Left kidney (tissue), 1 donor: ENCODE measurements at regions not wholly inside any gene's neighbourhood (a gene's known extent, or its start where the extent isn't known, plus 50 kb on each side); places are given as distances from the start of the nearest gene placed in this dataset.
"Not testable (repeated sequence)": the region's sequence is repeated elsewhere in the genome, so short reads cannot be mapped to it uniquely, and the experiment has no call there.

Source experiments
- DNase-seq: peaks from one replicate; pipeline ENCODE4 v3.0.0-alpha.2; 2013

- DNase-seq, result not testable (repeated sequence)
Measured at GRCh38 chr9:109665736-109666135, 114.3 kb upstream of the PALM2AKAP2 start.

GRCh38 chr9:109681301-109681700 lies 98.7 kb upstream of the PALM2AKAP2 start:
- no peak for DNase-seq

- DNase-seq, result no peak
Measured at GRCh38 chr9:109682227-109682626, 97.8 kb upstream of the PALM2AKAP2 start.

GRCh38 chr9:109683521-109683920 lies 96.5 kb upstream of the PALM2AKAP2 start:
- no peak for DNase-seq

- DNase-seq, result no peak
Measured at GRCh38 chr9:109689701-109690100, 90.3 kb upstream of the PALM2AKAP2 start.

- no peak for DNase-seq
Measured at GRCh38 chr9:109699019-109699418, 81.0 kb upstream of the PALM2AKAP2 start.

- no peak for DNase-seq
Measured at GRCh38 chr9:109704546-109704945, 75.5 kb upstream of the PALM2AKAP2 start.

GRCh38 chr9:109705515-109705914 lies 74.5 kb upstream of the PALM2AKAP2 start:
- no peak for DNase-seq

GRCh38 chr9:109707355-109707754 lies 72.6 kb upstream of the PALM2AKAP2 start:
- DNase-seq, result no peak

- DNase-seq, result no peak
Measured at GRCh38 chr9:109708451-109708945, 71.5 kb upstream of the PALM2AKAP2 start.

GRCh38 chr9:109709866-109710265 lies 70.1 kb upstream of the PALM2AKAP2 start:
- DNase-seq, result no peak

GRCh38 chr9:109710830-109711229 lies 69.2 kb upstream of the PALM2AKAP2 start:
- DNase-seq, result no peak

GRCh38 chr9:109715344-109715743 lies 64.7 kb upstream of the PALM2AKAP2 start:
- DNase-seq, result no peak

- no peak for DNase-seq
Measured at GRCh38 chr9:109716631-109717030, 63.4 kb upstream of the PALM2AKAP2 start.

- no peak for DNase-seq
Measured at GRCh38 chr9:109717342-109717741, 62.7 kb upstream of the PALM2AKAP2 start.

- DNase-seq, result no peak
Measured at GRCh38 chr9:109718861-109719260, 61.1 kb upstream of the PALM2AKAP2 start.

- DNase-seq, result no peak
Measured at GRCh38 chr9:109721001-109721400, 59.0 kb upstream of the PALM2AKAP2 start.

- no peak for DNase-seq
Measured at GRCh38 chr9:109722007-109722406, 58.0 kb upstream of the PALM2AKAP2 start.

- DNase-seq, result no peak
Measured at GRCh38 chr9:109723781-109724180, 56.2 kb upstream of the PALM2AKAP2 start.

- no peak for DNase-seq
Measured at GRCh38 chr9:109725460-109725859, 54.5 kb upstream of the PALM2AKAP2 start.

- DNase-seq, result no peak
Measured at GRCh38 chr9:109726119-109726518, 53.9 kb upstream of the PALM2AKAP2 start.

- DNase-seq, result no peak
Measured at GRCh38 chr9:109728686-109729300, 51.2 kb upstream of the PALM2AKAP2 start.

GRCh38 chr9:109729513-109729912 lies 50.5 kb upstream of the PALM2AKAP2 start:
- DNase-seq, result no peak
